Tibial nerve (tissue), 4 donors: ENCODE measurements at regions not wholly inside any gene's neighbourhood (a gene's known extent, or its start where the extent isn't known, plus 50 kb on each side); places are given as distances from the start of the nearest gene placed in this dataset.

Experiments
- DNase-seq, 2 donors: peaks; one replicate each; pipeline ENCODE4 v3.0.0-alpha.2; 2019; ENCODE audit warnings: low spot score in 2 of 2
- H3K27ac ChIP-seq, 4 donors: fragments of 200-600 bp; sonication (generic) in 3 of 4; one replicate each; pipeline ENCODE4 v1.5.1; 2017 to 2019; ENCODE audit warnings: mild to moderate bottlenecking in 1 of 4
- H3K27me3 ChIP-seq, 2 donors: fragments of 200-600 bp; sonication (generic) in 1 of 2; one replicate each; pipeline versions ENCODE4 v1.5.1 to v1.6.0; 2017 to 2019
- H3K36me3 ChIP-seq, 3 donors: fragments of 200-600 bp; sonication (generic); one replicate each; pipeline ENCODE4 v1.5.1; 2018 to 2019
- H3K4me1 ChIP-seq, 4 donors: fragments of 200-600 bp; sonication (generic) in 3 of 4; one replicate each; pipeline ENCODE4 v1.5.1; 2017 to 2019
- H3K4me3 ChIP-seq, 4 donors: fragments of 200-600 bp; sonication (generic) in 3 of 4; one replicate each; pipeline ENCODE4 v1.5.1; 2017 to 2019; ENCODE audit warnings: mild to moderate bottlenecking in 1 of 4, moderate library complexity in 1 of 4
- H3K9me3 ChIP-seq, 4 donors: fragments of 200-600 bp; sonication (generic) in 3 of 4; one replicate each; pipeline ENCODE4 v1.5.1; 2017 to 2019
- CTCF ChIP-seq, 5 experiments: fragments of 200-600 bp in 3 of 5; fragments of 450-650 bp in 2 of 5; sonication (generic) in 3 of 5; IDR thresholded peaks; one replicate each; pipeline ENCODE4 v1.5.1; 2016 to 2019; ENCODE audit warnings: antibody characterized with exemption in 5 of 5, mild to moderate bottlenecking in 3 of 5, moderate library complexity in 2 of 5
- EP300 ChIP-seq, 2 donors: sonication (generic); formaldehyde crosslinking; IDR thresholded peaks; one replicate each; pipeline ENCODE4 v1.6.1; 2017; ENCODE audit warnings: antibody characterized with exemption in 2 of 2, mild to moderate bottlenecking in 1 of 2
- POLR2A ChIP-seq, 2 donors: fragments of 450-650 bp; IDR thresholded peaks; one replicate each; pipeline ENCODE4 v1.6.1; 2017; ENCODE audit warnings: antibody characterized with exemption in 2 of 2, mild to moderate bottlenecking in 2 of 2, moderate library complexity in 2 of 2
- WGBS, 2 donors: methylation state at CpG; one replicate each; pipeline ENCODE4 v1.1.5; 2018; 5-methylcytosine and 5-hydroxymethylcytosine counted together

DNA sequence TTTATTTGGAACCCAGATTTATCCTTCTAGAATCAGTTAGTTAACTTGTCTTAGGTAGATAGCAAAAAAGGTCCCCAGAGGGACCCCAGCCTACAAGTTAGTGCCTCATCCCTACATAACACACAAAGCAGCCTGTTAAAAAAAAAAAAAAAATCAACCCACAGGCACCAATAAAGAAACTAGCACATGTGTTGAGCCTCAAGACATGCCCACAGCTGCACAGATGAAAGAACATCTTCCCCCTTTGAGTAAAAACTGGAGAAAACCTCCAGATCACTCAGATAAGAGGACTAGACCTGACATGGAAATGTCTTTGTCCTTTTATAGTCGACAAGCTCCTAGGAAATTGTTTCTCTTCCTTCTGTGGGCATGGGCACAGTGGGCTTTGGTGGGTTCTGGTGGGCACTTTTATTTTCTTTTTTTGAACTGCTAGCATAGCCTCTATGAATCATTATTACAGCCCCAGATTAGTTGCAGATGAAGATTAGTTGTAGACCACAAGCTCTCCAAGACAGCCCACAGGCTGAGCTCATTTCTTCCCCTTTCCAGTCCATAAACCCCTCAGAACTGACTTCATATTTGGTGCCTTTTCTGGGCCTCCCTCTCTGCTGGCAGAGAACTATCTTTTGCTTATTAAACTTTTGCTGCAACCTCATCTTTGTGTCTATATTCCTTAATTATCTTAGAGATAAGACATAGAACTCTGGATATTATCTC lies 427.1 kb downstream of the KDM5D start:
- Histone ChIP-seq H3K27ac (no peak overlapping the region), H3K4me3 (no peak overlapping the region), H3K36me3 (no peaks in the 10 kb centered on the region), H3K27me3 (no peaks in the 10 kb centered on the region), H3K9me3 (peaks cover 0 to 3% (median 0%) of the 10 kb centered on the region in 4 donors), H3K4me1 (no peaks in the 10 kb centered on the region)
- WGBS, 2 donors, result 50% methylated on average over 1 of the region's 1 CpG; no CpG with 5 or more reads in 1 of the 2 donors
- TF ChIP-seq CTCF (IDR thresholded peaks at IDR 0.05), result no peak
- no peak for TF ChIP-seq EP300 (IDR thresholded peaks at IDR 0.05)
- no peak for TF ChIP-seq POLR2A (IDR thresholded peaks at IDR 0.05)
- DNase-seq, result no peak

GRCh38 chrY:19307627-19308026 lies 436.9 kb downstream of the KDM5D start:
- Histone ChIP-seq H3K9me3 (no peaks in the 10 kb centered on the region), H3K27me3 (no peaks in the 10 kb centered on the region), H3K36me3 (no peaks in the 10 kb centered on the region), H3K4me1 (no peaks in the 10 kb centered on the region), H3K27ac (no peak overlapping the region), H3K4me3 (no peak overlapping the region)
- TF ChIP-seq CTCF (IDR thresholded peaks at IDR 0.05) (no peak), EP300 (IDR thresholded peaks at IDR 0.05) (no peak), POLR2A (IDR thresholded peaks at IDR 0.05) (no peak)
- no peak for DNase-seq

DNA sequence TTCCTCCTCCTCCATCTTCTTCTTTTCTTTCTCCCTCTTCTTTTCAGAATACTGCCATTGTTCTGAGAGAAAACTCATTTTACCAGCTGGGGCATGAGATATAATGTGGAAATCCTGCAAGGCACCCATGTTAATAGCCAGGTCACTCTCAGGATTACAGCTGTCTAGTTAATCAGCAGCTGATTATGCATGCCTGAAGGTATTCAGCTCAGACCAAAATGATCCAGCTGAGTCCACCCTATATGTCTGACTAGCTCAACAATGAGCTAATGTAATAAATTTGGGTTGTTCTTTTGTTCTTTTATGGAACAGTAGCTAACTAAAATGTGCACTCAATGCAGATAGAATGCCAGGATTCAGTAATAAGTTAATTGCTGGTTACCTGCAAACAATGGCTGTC lies 441.4 kb downstream of the KDM5D start:
- Histone ChIP-seq H3K27me3 (no peaks in the 10 kb centered on the region), H3K9me3 (peaks cover 0 to 5% (median 0%) of the 10 kb centered on the region in 4 donors), H3K27ac (no peak overlapping the region), H3K4me1 (no peaks in the 10 kb centered on the region), H3K36me3 (no peaks in the 10 kb centered on the region), H3K4me3 (no peak overlapping the region)
- no peak for TF ChIP-seq EP300 (IDR thresholded peaks at IDR 0.05)
- TF ChIP-seq CTCF (IDR thresholded peaks at IDR 0.05), result no peak
- no peak for TF ChIP-seq POLR2A (IDR thresholded peaks at IDR 0.05)
- no peak for DNase-seq

DNA sequence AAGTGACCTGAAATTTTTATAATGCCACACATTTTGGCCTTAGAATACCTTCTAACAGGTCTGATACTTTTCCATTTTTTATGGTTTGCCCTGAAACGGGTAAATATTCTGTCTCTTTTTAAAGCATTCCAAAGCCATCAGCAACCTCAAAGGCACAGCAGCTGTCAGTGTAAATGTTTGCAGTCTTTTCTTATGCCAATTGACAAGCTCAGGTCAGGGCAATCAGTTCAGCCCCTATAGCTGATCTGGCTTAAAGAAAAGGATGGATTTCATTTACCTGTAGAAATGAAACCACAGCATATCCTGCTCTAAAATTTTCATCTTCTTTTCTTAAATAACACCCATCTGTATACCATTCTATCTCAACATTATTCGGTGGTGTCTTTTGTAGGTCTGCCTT lies 453.6 kb downstream of the KDM5D start:
- 43% methylated on average over 2 of the region's 2 CpGs; no CpG with 5 or more reads in 1 of the 2 donors for WGBS, 2 donors

More for the DNA sequence above, 453.6 kb downstream of the KDM5D start:
- H3K36me3 ChIP-seq, result no peaks in the 10 kb centered on the region
- no peak overlapping the region for H3K4me3 ChIP-seq
- H3K27me3 ChIP-seq, result no peaks in the 10 kb centered on the region
- H3K4me1 ChIP-seq, result no peaks in the 10 kb centered on the region
- no peak overlapping the region for H3K27ac ChIP-seq
- H3K9me3 ChIP-seq, result no peaks in the 10 kb centered on the region
- no peak for TF ChIP-seq POLR2A (IDR thresholded peaks at IDR 0.05)
- no peak for TF ChIP-seq CTCF (IDR thresholded peaks at IDR 0.05)
- TF ChIP-seq EP300 (IDR thresholded peaks at IDR 0.05), result no peak
- DNase-seq, result no peak
